Inferior parietal cortex (tissue), 1 donor: ENCODE measurements at regions not wholly inside any gene's neighbourhood (a gene's known extent, or its start where the extent isn't known, plus 50 kb on each side); places are given as distances from the start of the nearest gene placed in this dataset.
A peak's percentile ranks its signal among the peaks of the same experiment; 100 is the strongest.

Source experiments
- DNase-seq: peaks from one replicate; pipeline ENCODE4 v3.0.0-alpha.2; 2016; ENCODE audit errors: extremely low spot score

GRCh38 chr18:64872710-64873458 lies 724.0 kb upstream of the LINC00305 start:
- no peak for DNase-seq

- DNase-seq = no peak
Observed at GRCh38 chr18:64854112-64854511, 705.2 kb upstream of the LINC00305 start.

- peak; percentile 7 for DNase-seq
Observed at GRCh38 chr18:64852281-64852680, 703.4 kb upstream of the LINC00305 start.

GRCh38 chr18:64851726-64852125 lies 702.8 kb upstream of the LINC00305 start:
- no peak for DNase-seq

- DNase-seq = no peak
Observed at GRCh38 chr18:64850791-64851190, 701.9 kb upstream of the LINC00305 start.

- no peak for DNase-seq
Observed at GRCh38 chr18:64840911-64841701, 692.2 kb upstream of the LINC00305 start.

- DNase-seq = no peak
Observed at GRCh38 chr18:64810354-64810753, 661.5 kb upstream of the LINC00305 start.

- DNase-seq = no peak
Observed at GRCh38 chr18:64809801-64810200, 660.9 kb upstream of the LINC00305 start.

- DNase-seq = no peak
Observed at GRCh38 chr18:64807560-64807959, 658.7 kb upstream of the LINC00305 start.

GRCh38 chr18:64806691-64807090 lies 657.8 kb upstream of the LINC00305 start:
- DNase-seq = no peak

GRCh38 chr18:64806232-64806631 lies 657.3 kb upstream of the LINC00305 start:
- peak; percentile 10 for DNase-seq

GRCh38 chr18:64803471-64803870 lies 654.6 kb upstream of the LINC00305 start:
- no peak for DNase-seq

GRCh38 chr18:64800151-64800550 lies 651.3 kb upstream of the LINC00305 start:
- DNase-seq = no peak

GRCh38 chr18:64799376-64799775 lies 650.5 kb upstream of the LINC00305 start:
- no peak for DNase-seq

- no peak for DNase-seq
Observed at GRCh38 chr18:64791236-64791635, 642.3 kb upstream of the LINC00305 start.

GRCh38 chr18:64785686-64786085 lies 636.8 kb upstream of the LINC00305 start:
- no peak for DNase-seq

GRCh38 chr18:64777556-64777955 lies 628.7 kb upstream of the LINC00305 start:
- DNase-seq = no peak

- DNase-seq = no peak
Observed at GRCh38 chr18:64765908-64766307, 617.0 kb upstream of the LINC00305 start.

- DNase-seq = no peak
Observed at GRCh38 chr18:64752707-64753106, 603.8 kb upstream of the LINC00305 start.

GRCh38 chr18:64749884-64750283 lies 601.0 kb upstream of the LINC00305 start:
- no peak for DNase-seq

GRCh38 chr18:64747803-64748202 lies 598.9 kb upstream of the LINC00305 start:
- DNase-seq = no peak

- no peak for DNase-seq
Observed at GRCh38 chr18:64742898-64743297, 594.0 kb upstream of the LINC00305 start.

GRCh38 chr18:64734063-64734462 lies 585.2 kb upstream of the LINC00305 start:
- DNase-seq = no peak
